MCF 10A (cell line): ENCODE measurements at regions not wholly inside any gene's neighbourhood (a gene's known extent, or its start where the extent isn't known, plus 50 kb on each side); places are given as distances from the start of the nearest gene placed in this dataset.
"Not testable (repeated sequence)": the region's sequence is repeated elsewhere in the genome, so short reads cannot be mapped to it uniquely, and the experiment has no call there.

Experiments
- BruUV-seq: library from RNA; stranded (reverse); fragments of 400-500 nt; replicated peaks from 2 replicates; lab custom pipeline; 2021; lab: Mats Ljungman, UMichigan
- CTCF ChIA-PET: fragments of 300-600 bp; sonication (Branson Sonifier 250); formaldehyde crosslinking; extraction: SDS; loops from one replicate; lab custom pipeline; 2021; ENCODE audit warnings: antibody characterized with exemption, inconsistent platforms; lab: Yijun Ruan, JAX
- POLR2A ChIA-PET: fragments of 300-600, 350-650 bp; sonication (Branson Sonifier 250); formaldehyde crosslinking; extraction: SDS; loops from one replicate; lab custom pipeline; 2020; ENCODE audit warnings: antibody characterized with exemption, inconsistent platforms; lab: Yijun Ruan, JAX
- DNase-seq: peaks from one replicate; pipeline ENCODE4 v3.0.0-alpha.2; 2018; ENCODE audit not compliant: unreplicated experiment
- H3K27ac Mint-ChIP-seq: one replicate; pipeline ENCODE4 v1.8.0; 2022; ENCODE audit warnings: mild to moderate bottlenecking, low read depth, mixed read lengths; ENCODE audit not compliant: unreplicated experiment
- H3K27me3 Mint-ChIP-seq: one replicate; pipeline ENCODE4 v1.8.0; 2022; ENCODE audit warnings: mixed read lengths; ENCODE audit not compliant: insufficient read depth, unreplicated experiment
- H3K36me3 Mint-ChIP-seq: one replicate; pipeline ENCODE4 v1.8.0; 2022; ENCODE audit warnings: mild to moderate bottlenecking, moderate library complexity, mixed read lengths; ENCODE audit not compliant: insufficient read depth, unreplicated experiment
- H3K4me1 Mint-ChIP-seq: one replicate; pipeline ENCODE4 v1.8.0; 2022; ENCODE audit warnings: mixed read lengths; ENCODE audit not compliant: insufficient read depth, unreplicated experiment
- H3K4me3 Mint-ChIP-seq: one replicate; pipeline ENCODE4 v1.8.0; 2022; ENCODE audit warnings: mild to moderate bottlenecking, moderate library complexity, mixed read lengths; ENCODE audit not compliant: unreplicated experiment
- H3K9me3 Mint-ChIP-seq: one replicate; pipeline ENCODE4 v1.8.0; 2022; ENCODE audit warnings: mixed read lengths; ENCODE audit not compliant: unreplicated experiment
- intact Hi-C: fragments of 100-400 bp; cut with micrococcal nuclease; formaldehyde crosslinking; loops from 2 replicates; pipeline ENCODE4 v1.14.1; 2022
- TF ChIP-seq, protein P1 (sequence below): fragments of 200-600 bp; IDR thresholded peaks from one replicate; pipeline ENCODE4 v1.8.0; 2022; ENCODE audit warnings: antibody characterized with exemption, mild to moderate bottlenecking; ENCODE audit not compliant: unreplicated experiment

- no peak overlapping the region for H3K4me3 Mint-ChIP-seq
- no peak overlapping the region for H3K27ac Mint-ChIP-seq
- no peak for DNase-seq
- ChIA-PET POLR2A (no interaction called here), CTCF (interaction anchor here (0.6 kb wide), 1 partner anchor 146 kb away, joined by 3 read pairs; no protein-coding TSS in a partner anchor)
- no peaks in the 10 kb centered on the region for H3K27me3 Mint-ChIP-seq
- no peaks in the 10 kb centered on the region for H3K4me1 Mint-ChIP-seq
- no peaks in the 10 kb centered on the region for H3K36me3 Mint-ChIP-seq
- H3K9me3 Mint-ChIP-seq: no peaks in the 10 kb centered on the region
- BruUV-seq: no TSS peak
- TF ChIP-seq, protein P1, sequence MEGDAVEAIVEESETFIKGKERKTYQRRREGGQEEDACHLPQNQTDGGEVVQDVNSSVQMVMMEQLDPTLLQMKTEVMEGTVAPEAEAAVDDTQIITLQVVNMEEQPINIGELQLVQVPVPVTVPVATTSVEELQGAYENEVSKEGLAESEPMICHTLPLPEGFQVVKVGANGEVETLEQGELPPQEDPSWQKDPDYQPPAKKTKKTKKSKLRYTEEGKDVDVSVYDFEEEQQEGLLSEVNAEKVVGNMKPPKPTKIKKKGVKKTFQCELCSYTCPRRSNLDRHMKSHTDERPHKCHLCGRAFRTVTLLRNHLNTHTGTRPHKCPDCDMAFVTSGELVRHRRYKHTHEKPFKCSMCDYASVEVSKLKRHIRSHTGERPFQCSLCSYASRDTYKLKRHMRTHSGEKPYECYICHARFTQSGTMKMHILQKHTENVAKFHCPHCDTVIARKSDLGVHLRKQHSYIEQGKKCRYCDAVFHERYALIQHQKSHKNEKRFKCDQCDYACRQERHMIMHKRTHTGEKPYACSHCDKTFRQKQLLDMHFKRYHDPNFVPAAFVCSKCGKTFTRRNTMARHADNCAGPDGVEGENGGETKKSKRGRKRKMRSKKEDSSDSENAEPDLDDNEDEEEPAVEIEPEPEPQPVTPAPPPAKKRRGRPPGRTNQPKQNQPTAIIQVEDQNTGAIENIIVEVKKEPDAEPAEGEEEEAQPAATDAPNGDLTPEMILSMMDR: no peak
- intact Hi-C loops: no loop called here
These were observed 109.1 kb upstream of the DNAJC10 start for GRCh38 chr2:182606728-182607681.

DNA sequence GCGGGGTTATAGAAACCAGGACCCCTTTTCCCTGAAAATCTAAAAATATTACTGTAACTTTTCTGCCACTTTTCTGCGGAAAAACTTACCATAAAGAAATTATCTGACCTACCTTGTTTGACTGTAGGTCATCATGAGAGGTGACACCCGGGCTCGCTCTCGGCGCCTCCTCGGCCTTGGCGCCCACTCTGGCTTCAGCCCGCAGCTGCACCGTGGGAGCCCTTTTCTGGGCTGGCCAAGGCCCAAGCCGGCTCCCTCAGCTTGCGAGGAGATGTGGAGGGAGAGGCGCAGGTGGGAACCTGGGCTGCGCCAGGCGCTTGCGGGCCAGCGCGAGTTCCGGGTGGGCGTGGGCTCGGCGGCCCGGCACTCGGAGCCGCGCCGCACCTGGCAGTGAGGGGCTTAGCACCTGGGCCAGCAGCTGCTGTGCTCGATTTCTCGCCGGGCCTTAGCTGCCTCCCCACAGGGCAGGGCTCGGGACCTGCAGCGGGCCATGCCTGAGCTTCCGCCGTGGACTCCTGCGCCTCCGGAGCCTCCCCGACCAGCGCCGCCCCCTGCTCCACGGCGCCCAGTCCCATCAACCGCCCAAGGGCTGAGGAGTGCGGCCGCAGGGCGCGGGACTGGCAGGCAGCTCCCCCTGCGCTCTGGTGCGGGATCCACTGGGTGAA lies 107.7 kb upstream of the DNAJC10 start:
- Mint-ChIP-seq H3K27ac (no peak overlapping the region), H3K9me3 (no peaks in the 10 kb centered on the region), H3K36me3 (no peaks in the 10 kb centered on the region), H3K4me1 (no peaks in the 10 kb centered on the region), H3K4me3 (no peak overlapping the region), H3K27me3 (no peaks in the 10 kb centered on the region)
- no TSS peak for BruUV-seq
- TF ChIP-seq, protein P1: no peak
- CTCF ChIA-PET: interaction anchor here (0.6 kb wide), 1 partner anchor 41 kb away, joined by 3 read pairs; no protein-coding TSS in a partner anchor
- intact Hi-C loops: no loop called here
- POLR2A ChIA-PET: no interaction called here
- DNase-seq: no peak

DNA sequence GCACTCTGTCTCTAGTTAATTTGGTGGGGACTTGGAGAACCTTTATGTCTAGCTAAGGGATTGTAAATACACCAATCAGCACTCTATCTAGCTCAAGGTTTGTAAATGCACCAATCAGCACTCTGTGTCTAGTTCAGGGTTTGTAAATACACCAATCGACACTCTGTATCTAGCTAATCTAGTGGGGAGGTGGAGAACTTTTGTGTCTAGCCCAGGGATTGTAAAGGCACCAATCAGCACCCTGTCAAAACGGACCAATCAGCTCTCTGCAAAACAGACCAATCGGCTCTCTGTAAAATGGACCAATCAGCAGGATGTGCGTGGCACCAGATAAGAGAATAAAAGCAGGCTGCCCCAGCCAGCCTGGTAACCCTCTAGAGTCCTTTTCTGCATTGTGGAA lies 107.1 kb upstream of the DNAJC10 start:
- DNase-seq, POLR2A ChIA-PET, H3K4me3 Mint-ChIP-seq, intact Hi-C loops, BruUV-seq, H3K36me3 Mint-ChIP-seq, H3K27me3 Mint-ChIP-seq, H3K9me3 Mint-ChIP-seq, H3K4me1 Mint-ChIP-seq, H3K27ac Mint-ChIP-seq, CTCF ChIA-PET: not testable (repeated sequence)

GRCh38 chr2:182610231-182610630 lies 105.8 kb upstream of the DNAJC10 start:
- Mint-ChIP-seq H3K4me1 (no peaks in the 10 kb centered on the region), H3K9me3 (no peaks in the 10 kb centered on the region), H3K36me3 (no peaks in the 10 kb centered on the region), H3K4me3 (no peak overlapping the region), H3K27ac (no peak overlapping the region), H3K27me3 (no peaks in the 10 kb centered on the region)
- BruUV-seq: no TSS peak
- DNase-seq: no peak
- ChIA-PET POLR2A (no interaction called here), CTCF (interaction anchor here (0.5 kb wide), 1 partner anchor 30 kb away, joined by 3 read pairs; no protein-coding TSS in a partner anchor)
- TF ChIP-seq, protein P1: no peak
- intact Hi-C loops: no loop called here
